NT2/D1 (cell line): ENCODE measurements at regions not wholly inside any gene's neighbourhood (a gene's known extent, or its start where the extent isn't known, plus 50 kb on each side); places are given as distances from the start of the nearest gene placed in this dataset.

Source experiments
- YY1 ChIP-seq: IDR thresholded peaks from 2 replicates; pipeline ENCODE4 v1.6.1; 2011; ENCODE audit not compliant: insufficient read length, insufficient read depth
- ZNF274 ChIP-seq: IDR thresholded peaks from 2 replicates; pipeline ENCODE4 v1.6.1; 2011; ENCODE audit warnings: mild to moderate bottlenecking, low read depth, low read length

GRCh38 chr5:158431369-158432029 is 572.6 kb upstream of the CLINT1 start:
- TF ChIP-seq ZNF274: no peak
- TF ChIP-seq YY1: no peak
